ENCODE measurements at regions not wholly inside any gene's neighbourhood (a gene's known extent, or its start where the extent isn't known, plus 50 kb on each side); places are given as distances from the start of the nearest gene placed in this dataset.

- TF ChIP-seq POLR2A (IDR thresholded peaks at IDR 0.05) = no peak
- TF ChIP-seq EP300 (IDR thresholded peaks at IDR 0.05) = no peak
- TF ChIP-seq CTCF (IDR thresholded peaks at IDR 0.05) = no peak
These were observed 87.8 kb upstream of the SORBS2 start for GRCh38 chr4:185899833-185900232.

Measured in ovary (tissue), 3 donors.